AG04449 (cell line): ENCODE measurements at regions not wholly inside any gene's neighbourhood (a gene's known extent, or its start where the extent isn't known, plus 50 kb on each side); places are given as distances from the start of the nearest gene placed in this dataset.
"Not testable (repeated sequence)": the region's sequence is repeated elsewhere in the genome, so short reads cannot be mapped to it uniquely, and the experiment has no call there.

Source experiments
- CTCF ChIA-PET: fragments of 350-600 bp; formaldehyde crosslinking; extraction: SDS; loops from one replicate; lab custom pipeline; 2021; ENCODE audit warnings: antibody characterized with exemption; lab: Yijun Ruan, JAX
- POLR2A ChIA-PET: fragments of 400-600, 350-600 bp; formaldehyde crosslinking; extraction: SDS; loops from one replicate; lab custom pipeline; 2020; ENCODE audit warnings: antibody characterized with exemption, inconsistent platforms; lab: Yijun Ruan, JAX
- DNase-seq: peaks from one replicate; pipeline ENCODE4 v3.0.0-alpha.2; 2010; ENCODE audit warnings: low read depth, low spot score
- H3K4me3 ChIP-seq: 2 replicates; pipeline ENCODE4 v1.5.1; 2011; ENCODE audit warnings: low read depth, mild to moderate bottlenecking, control low read depth, low read length
- CTCF ChIP-seq: IDR thresholded peaks from one replicate; pipeline ENCODE4 v1.5.1; 2011; ENCODE audit warnings: mild to moderate bottlenecking, moderate library complexity, low read length, control low read depth, inconsistent platforms; ENCODE audit not compliant: insufficient read depth; ENCODE audit errors: missing control alignments

GRCh38 chr7:153550173-153550572 lies 502.0 kb upstream of the DPP6 start:
- TF ChIP-seq CTCF: no peak
- DNase-seq: no peak
- CTCF ChIA-PET: no interaction called here
- POLR2A ChIA-PET: no interaction called here
- no peak overlapping the region for H3K4me3 ChIP-seq

GRCh38 chr7:153564391-153564790 lies 487.8 kb upstream of the DPP6 start:
- H3K4me3 ChIP-seq: no peak overlapping the region
- TF ChIP-seq CTCF: no peak
- ChIA-PET POLR2A (no interaction called here), CTCF (no interaction called here)
- no peak for DNase-seq

- ChIA-PET CTCF (no interaction called here), POLR2A (no interaction called here)
- TF ChIP-seq CTCF: no peak
- H3K4me3 ChIP-seq: no peak overlapping the region
- DNase-seq: no peak
Measured at GRCh38 chr7:153566324-153566723, 485.9 kb upstream of the DPP6 start.

- no peak for DNase-seq
- TF ChIP-seq CTCF: no peak
- ChIA-PET CTCF (no interaction called here), POLR2A (no interaction called here)
- no peak overlapping the region for H3K4me3 ChIP-seq
Measured at GRCh38 chr7:153567426-153567825, 484.8 kb upstream of the DPP6 start.

- POLR2A ChIA-PET, CTCF ChIA-PET, DNase-seq, H3K4me3 ChIP-seq: not testable (repeated sequence)
Measured at GRCh38 chr7:153569520-153569919, 482.7 kb upstream of the DPP6 start.

GRCh38 chr7:153576096-153576495 lies 476.1 kb upstream of the DPP6 start:
- POLR2A ChIA-PET: no interaction called here
- no peak for TF ChIP-seq CTCF
- CTCF ChIA-PET: no interaction called here
- no peak for DNase-seq
- H3K4me3 ChIP-seq: no peak overlapping the region

- no peak overlapping the region for H3K4me3 ChIP-seq
- CTCF ChIA-PET: no interaction called here
- TF ChIP-seq CTCF: no peak
- POLR2A ChIA-PET: no interaction called here
- no peak for DNase-seq
Measured at GRCh38 chr7:153581419-153581818, 470.8 kb upstream of the DPP6 start.
